Breast epithelium (tissue), 3 donors: ENCODE measurements at regions not wholly inside any gene's neighbourhood (a gene's known extent, or its start where the extent isn't known, plus 50 kb on each side); places are given as distances from the start of the nearest gene placed in this dataset.

Experiments used
- POLR2A ChIP-seq: fragments of 450-650 bp; IDR thresholded peaks from one replicate; pipeline ENCODE4 v1.6.1; 2016; ENCODE audit warnings: antibody characterized with exemption, mild to moderate bottlenecking, moderate library complexity
- POLR2AphosphoS5 ChIP-seq, 3 donors: sonication (generic); formaldehyde crosslinking; IDR thresholded peaks; one replicate each; pipeline ENCODE4 v1.6.1; 2017; ENCODE audit warnings: antibody characterized with exemption in 3 of 3
- TF ChIP-seq, protein P1 (sequence below), 3 donors: fragments of 450-650 bp; IDR thresholded peaks; one replicate each; pipeline ENCODE4 v1.5.1; 2016 to 2017; ENCODE audit warnings: antibody characterized with exemption in 3 of 3, mild to moderate bottlenecking in 3 of 3, moderate library complexity in 3 of 3

DNA sequence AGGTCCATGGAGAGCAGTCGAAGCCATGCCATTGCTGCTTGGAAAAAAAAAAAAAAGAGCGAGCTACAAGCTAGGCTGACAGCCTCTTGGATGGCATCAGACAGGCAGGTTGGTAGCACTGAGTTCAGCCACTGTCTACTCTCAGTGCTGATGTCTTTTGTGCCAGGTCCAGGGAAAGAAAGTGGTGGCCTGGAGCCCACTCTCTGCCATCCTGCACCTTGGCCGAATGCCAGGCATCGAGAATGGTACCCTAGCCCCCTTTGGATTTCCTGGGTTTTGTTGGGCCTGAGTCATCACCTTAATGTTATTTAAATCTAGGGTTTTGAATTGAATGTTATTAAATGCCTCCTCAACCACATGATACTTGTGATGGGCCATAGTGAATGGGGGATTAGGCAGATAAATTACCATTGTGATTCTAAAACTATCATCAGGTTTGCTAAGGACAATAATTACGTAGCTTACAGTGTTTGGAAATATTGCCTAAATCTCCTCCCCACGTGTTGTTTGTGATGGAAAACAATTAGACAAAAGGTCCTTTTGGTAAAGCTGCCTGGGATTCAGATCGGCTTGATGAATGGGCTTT, 195.7 kb upstream of the GPR26 start:
- TF ChIP-seq, protein P1, sequence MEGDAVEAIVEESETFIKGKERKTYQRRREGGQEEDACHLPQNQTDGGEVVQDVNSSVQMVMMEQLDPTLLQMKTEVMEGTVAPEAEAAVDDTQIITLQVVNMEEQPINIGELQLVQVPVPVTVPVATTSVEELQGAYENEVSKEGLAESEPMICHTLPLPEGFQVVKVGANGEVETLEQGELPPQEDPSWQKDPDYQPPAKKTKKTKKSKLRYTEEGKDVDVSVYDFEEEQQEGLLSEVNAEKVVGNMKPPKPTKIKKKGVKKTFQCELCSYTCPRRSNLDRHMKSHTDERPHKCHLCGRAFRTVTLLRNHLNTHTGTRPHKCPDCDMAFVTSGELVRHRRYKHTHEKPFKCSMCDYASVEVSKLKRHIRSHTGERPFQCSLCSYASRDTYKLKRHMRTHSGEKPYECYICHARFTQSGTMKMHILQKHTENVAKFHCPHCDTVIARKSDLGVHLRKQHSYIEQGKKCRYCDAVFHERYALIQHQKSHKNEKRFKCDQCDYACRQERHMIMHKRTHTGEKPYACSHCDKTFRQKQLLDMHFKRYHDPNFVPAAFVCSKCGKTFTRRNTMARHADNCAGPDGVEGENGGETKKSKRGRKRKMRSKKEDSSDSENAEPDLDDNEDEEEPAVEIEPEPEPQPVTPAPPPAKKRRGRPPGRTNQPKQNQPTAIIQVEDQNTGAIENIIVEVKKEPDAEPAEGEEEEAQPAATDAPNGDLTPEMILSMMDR (IDR thresholded peaks at IDR 0.05), result no peak
- TF ChIP-seq POLR2AphosphoS5 (IDR thresholded peaks at IDR 0.05), result no peak
- no peak for TF ChIP-seq POLR2A
